IMR-90 (cell line): ENCODE measurements at regions not wholly inside any gene's neighbourhood (a gene's known extent, or its start where the extent isn't known, plus 50 kb on each side); places are given as distances from the start of the nearest gene placed in this dataset.

Experiments used
- ATAC-seq: fragments of 200-7000 bp; cut with Tn5 transposase; 2 replicates; pipeline ENCODE4 v1.9.1; 2020; ENCODE audit warnings: low read depth, mild to moderate bottlenecking, moderate library complexity
- BruUV-seq: library from RNA; stranded (reverse); fragments of 400-500 nt; replicated peaks from 2 replicates; lab custom pipeline; 2021; lab: Mats Ljungman, UMichigan
- CTCF ChIA-PET: fragments of 300-600 bp; formaldehyde crosslinking; extraction: SDS; loops from one replicate; lab custom pipeline; 2021; ENCODE audit warnings: antibody characterized with exemption; lab: Yijun Ruan, JAX
- POLR2A ChIA-PET: fragments of 300-600 bp; sonication (Branson Sonifier 250); formaldehyde crosslinking; loops from one replicate; lab custom pipeline; 2022; ENCODE audit warnings: antibody characterized with exemption; ENCODE audit not compliant: unreplicated experiment; lab: Charles Lee
- DNase-seq: peaks from one replicate; pipeline ENCODE4 v3.0.0; 2013
- H2AFZ ChIP-seq: replicated peaks from 2 replicates; pipeline ENCODE3; 2013; ENCODE audit warnings: low read length, mild to moderate bottlenecking; ENCODE audit not compliant: poor library complexity
- H2AK5ac ChIP-seq: 2 replicates; pipeline ENCODE4 v1.6.1; 2013; ENCODE audit warnings: low read depth, low read length, inconsistent platforms
- H2AK9ac ChIP-seq: replicated peaks from 2 replicates; pipeline ENCODE3; 2013; ENCODE audit warnings: mild to moderate bottlenecking, low read depth, low read length, moderate library complexity; ENCODE audit not compliant: poor library complexity
- H2BK120ac ChIP-seq: 2 replicates; pipeline ENCODE4 v1.6.1; 2013; ENCODE audit warnings: low read depth, low read length, inconsistent platforms
- H2BK15ac ChIP-seq: 3 replicates; pipeline ENCODE4 v1.6.1; 2013; ENCODE audit warnings: low read depth, low read length, inconsistent platforms
- H2BK20ac ChIP-seq: 2 replicates; pipeline ENCODE4 v1.6.1; 2013; ENCODE audit warnings: low read depth, mild to moderate bottlenecking, inconsistent platforms, low read length, moderate library complexity
- H2BK5ac ChIP-seq: 2 replicates; pipeline ENCODE4 v1.6.1; 2013; ENCODE audit warnings: mild to moderate bottlenecking, low read depth, low read length, inconsistent platforms; ENCODE audit not compliant: poor library complexity, severe bottlenecking
- H3K14ac ChIP-seq: replicated peaks from 2 replicates; pipeline ENCODE4 v1.6.1; 2013; ENCODE audit warnings: low read depth, low read length, inconsistent platforms
- H3K18ac ChIP-seq: 2 replicates; pipeline ENCODE4 v1.6.1; 2013; ENCODE audit warnings: low read depth, low read length, control low read depth
- H3K23ac ChIP-seq: 2 replicates; pipeline ENCODE4 v1.6.1; 2013; ENCODE audit warnings: low read depth, low read length, inconsistent platforms
- H3K27ac ChIP-seq: 2 replicates; pipeline ENCODE4 v1.5.1; 2013; ENCODE audit warnings: mild to moderate bottlenecking, control low read depth, low read length; ENCODE audit not compliant: insufficient read depth
- H3K27me3 ChIP-seq: 2 replicates; pipeline ENCODE4 v1.6.1; 2013; ENCODE audit warnings: low read length; ENCODE audit not compliant: control insufficient read depth, insufficient read depth
- H3K36me3 ChIP-seq: 2 replicates; pipeline ENCODE4 v1.6.1; 2013; ENCODE audit warnings: low read length, mixed read lengths; ENCODE audit not compliant: control insufficient read depth, insufficient read depth
- H3K4ac ChIP-seq: 2 replicates; pipeline ENCODE4 v1.6.1; 2013; ENCODE audit warnings: low read depth, low read length, inconsistent platforms
- H3K4me1 ChIP-seq: 2 replicates; pipeline ENCODE4 v1.6.1; 2013; ENCODE audit warnings: low read length, mixed read lengths; ENCODE audit not compliant: control insufficient read depth, insufficient read depth
- H3K4me2 ChIP-seq: 2 replicates; pipeline ENCODE4 v1.6.1; 2013; ENCODE audit warnings: low read depth, mild to moderate bottlenecking, control low read depth, low read length, moderate library complexity
- H3K4me3 ChIP-seq: 2 replicates; pipeline ENCODE4 v1.5.1; 2013; ENCODE audit warnings: low read depth, mild to moderate bottlenecking, control low read depth, low read length, moderate library complexity; ENCODE audit not compliant: insufficient read depth
- H3K56ac ChIP-seq: 2 replicates; pipeline ENCODE4 v1.6.1; 2013; ENCODE audit warnings: low read length, inconsistent platforms; ENCODE audit not compliant: insufficient read depth; ENCODE audit errors: extremely low read depth
- H3K79me1 ChIP-seq, 2 experiments: 2 replicates each; pipeline ENCODE4 v1.6.1; 2013; ENCODE audit warnings: low read length in 2 of 2, inconsistent platforms in 1 of 2, low read depth in 1 of 2
- H3K9ac ChIP-seq: 2 replicates; pipeline ENCODE4 v1.6.1; 2013; ENCODE audit warnings: low read depth, low read length, control low read depth
- H3K9me1 ChIP-seq: 2 replicates; pipeline ENCODE4 v1.6.1; 2013; ENCODE audit warnings: low read length, inconsistent platforms; ENCODE audit not compliant: insufficient read depth
- H3K9me3 ChIP-seq: 2 replicates; pipeline ENCODE4 v1.6.1; 2013; ENCODE audit warnings: low read length; ENCODE audit not compliant: control insufficient read depth, insufficient read depth
- H4K20me1 ChIP-seq: 2 replicates; pipeline ENCODE4 v1.6.1; 2013; ENCODE audit warnings: low read length, inconsistent platforms; ENCODE audit not compliant: insufficient read depth
- H4K5ac ChIP-seq: 2 replicates; pipeline ENCODE4 v1.6.1; 2013; ENCODE audit warnings: mild to moderate bottlenecking, low read depth, low read length, control low read depth
- H4K8ac ChIP-seq, 2 experiments: 2 replicates each; pipeline ENCODE4 v1.6.1; 2013; ENCODE audit warnings: low read depth in 2 of 2, low read length in 2 of 2, control low read depth in 1 of 2, inconsistent platforms in 1 of 2
- H4K91ac ChIP-seq: 2 replicates; pipeline ENCODE4 v1.6.1; 2013; ENCODE audit warnings: low read depth, low read length, inconsistent platforms; ENCODE audit not compliant: insufficient read depth
- CTCF ChIP-seq: conservative IDR thresholded peaks from 2 replicates; pipeline ENCODE4 v1.5.1; 2012; ENCODE audit warnings: mild to moderate bottlenecking, low read depth, low read length, improper control_type of control experiment
- ELK1 ChIP-seq: fragments of 150-350 bp; IDR thresholded peaks from 2 replicates; pipeline ENCODE4 v1.6.1; 2016; ENCODE audit warnings: low read depth, mild to moderate bottlenecking, low read length, moderate library complexity, borderline replicate concordance
- FOS ChIP-seq: fragments of 150-350 bp; IDR thresholded peaks from 2 replicates; pipeline ENCODE4 v1.6.1; 2016; ENCODE audit warnings: low read depth, low read length
- MAZ ChIP-seq: IDR thresholded peaks from 2 replicates; pipeline ENCODE4 v1.6.1; 2012; ENCODE audit warnings: low read depth, mild to moderate bottlenecking, low read length, improper control_type of control experiment, moderate library complexity, borderline replicate concordance
- MXI1 ChIP-seq: IDR thresholded peaks from 2 replicates; pipeline ENCODE4 v1.6.1; 2012; ENCODE audit warnings: low read depth, mild to moderate bottlenecking, low read length, moderate library complexity, borderline replicate concordance
- RAD21 ChIP-seq: IDR thresholded peaks from 2 replicates; pipeline ENCODE4 v1.6.1; 2012; ENCODE audit warnings: low read length, improper control_type of control experiment
- RFX5 ChIP-seq: IDR thresholded peaks from 2 replicates; pipeline ENCODE4 v1.8.0; 2012; ENCODE audit warnings: low read depth, mild to moderate bottlenecking, low read length, moderate library complexity
- SMC3 ChIP-seq: fragments of 150-350 bp; IDR thresholded peaks from 2 replicates; pipeline ENCODE4 v1.6.1; 2016; ENCODE audit warnings: low read depth, mild to moderate bottlenecking, antibody characterized with exemption, low read length, moderate library complexity
- WGBS, 2 experiments: methylation state at CpG; one replicate each; pipeline versions ENCODE4 v1.1.5 to v1.1.7; 2013; ENCODE audit warnings: missing lambda C conversion rate in 2 of 2; ENCODE audit not compliant: insufficient read length in 1 of 2; ENCODE audit errors: extremely low coverage in 2 of 2; 5-methylcytosine and 5-hydroxymethylcytosine counted together
- dilution Hi-C: fragments of 300-500 bp; cut with HindIII; formaldehyde crosslinking; loops from one replicate; pipeline ENCODE4 v1.14.3; 2018; ENCODE audit warnings: low sequenced_read_pairs; ENCODE audit not compliant: unreplicated experiment
- in situ Hi-C: fragments of 300-500 bp; cut with MboI; formaldehyde crosslinking; loops from 3 replicates; pipeline ENCODE4 v1.14.3; 2019; ENCODE audit warnings: low sequenced_read_pairs, inconsistent platforms, mixed read lengths
- intact Hi-C: fragments of 100-400 bp; cut with micrococcal nuclease; formaldehyde crosslinking; loops from 2 replicates; pipeline ENCODE4 v1.10.0; 2022

DNA sequence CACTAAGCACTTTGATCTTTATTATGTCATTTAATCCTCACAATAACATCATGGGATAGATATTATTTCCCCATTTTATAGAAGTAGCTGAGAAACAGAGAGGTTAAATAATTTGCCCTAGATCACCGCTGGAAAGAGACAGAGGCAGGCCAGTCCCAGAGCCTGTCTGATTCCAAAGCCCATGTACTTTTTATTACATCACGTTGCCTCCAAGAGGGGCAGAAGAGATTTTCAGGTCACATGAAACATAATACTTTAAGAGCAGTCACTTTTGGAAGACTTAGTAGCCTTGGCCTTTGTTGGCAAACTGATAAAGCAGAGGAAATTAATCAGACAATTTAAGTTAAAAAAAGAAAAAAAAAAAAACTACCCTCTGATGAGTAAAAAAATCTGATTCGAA, 200.2 kb upstream of the ARHGAP20 start:
- WGBS, 2 experiments: no CpG with 5 or more reads among the region's 3 CpGs
- no peak overlapping the region for H4K5ac ChIP-seq
- H3K27me3 ChIP-seq: 0 out of 2 replicates have a peak, but pooled peaks cover 2% of the 10 kb centered on the region
- H3K9ac ChIP-seq: no peak overlapping the region
- no peaks in the 10 kb centered on the region for H3K36me3 ChIP-seq
- H2BK20ac ChIP-seq: no peak overlapping the region
- ATAC-seq (no peak), DNase-seq (no peak)
- peaks cover 6% of the 10 kb centered on the region for H3K9me1 ChIP-seq
- H4K20me1 ChIP-seq: peaks cover 5% of the 10 kb centered on the region; the same call in 1 of the 2 replicates
- no peak overlapping the region for H3K23ac ChIP-seq
- H2AK5ac ChIP-seq: no peak overlapping the region
- no peak overlapping the region for H3K27ac ChIP-seq
- H3K14ac ChIP-seq: no peak overlapping the region
- H3K4me1 ChIP-seq: peaks cover 6% of the 10 kb centered on the region
- no peak overlapping the region for H2AFZ ChIP-seq
- no peak overlapping the region for H3K4ac ChIP-seq
- no peak overlapping the region for H4K91ac ChIP-seq
- H3K4me3 ChIP-seq: no peak overlapping the region
- no peaks in the 10 kb centered on the region for H3K9me3 ChIP-seq
- POLR2A ChIA-PET: no interaction called here
- H3K56ac ChIP-seq: no peak overlapping the region
- H2AK9ac ChIP-seq: no peak overlapping the region
- no peak overlapping the region for H2BK120ac ChIP-seq
- in situ Hi-C loops: no loop called here
- H3K79me1 ChIP-seq: no peaks in the 10 kb centered on the region
- no peak overlapping the region for H3K18ac ChIP-seq
- BruUV-seq: no TSS peak
- no peak overlapping the region for H2BK15ac ChIP-seq
- dilution Hi-C loops: no loop called here
- no peak overlapping the region for H2BK5ac ChIP-seq
- CTCF ChIA-PET: interaction anchor here (0.6 to 0.7 kb wide), 2 partner anchors 18 to 999 kb away, joined by 3 to 4 read pairs; partner anchors contain the start of gene CRYAB
- TF ChIP-seq FOS (no peak), ELK1 (no peak), SMC3 (no peak), CTCF (no peak), RAD21 (no peak), RFX5 (no peak), MXI1 (no peak), MAZ (no peak)
- no peak overlapping the region for H4K8ac ChIP-seq
- no peak overlapping the region for H3K4me2 ChIP-seq
- intact Hi-C loops: no loop called here
